Common myeloid progenitor, CD34-positive (primary cell): ENCODE measurements at regions not wholly inside any gene's neighbourhood (a gene's known extent, or its start where the extent isn't known, plus 50 kb on each side); places are given as distances from the start of the nearest gene placed in this dataset.

Experiments used
- CTCF ChIA-PET: fragments of 350-600 bp; sonication (Branson Sonifier 250); formaldehyde crosslinking; loops from one replicate; lab custom pipeline; 2021; ENCODE audit warnings: antibody characterized with exemption; lab: Charles Lee
- POLR2A ChIA-PET: fragments of 350-600 bp; sonication (Branson Sonifier 250); formaldehyde crosslinking; loops from one replicate; lab custom pipeline; 2021; ENCODE audit warnings: antibody characterized with exemption; lab: Charles Lee
- DNase-seq, 3 donors: peaks; one replicate each; pipeline versions ENCODE4 v3.0.0 to v3.0.0-alpha.2; 2013
- H3K27ac ChIP-seq, 2 experiments: 1 replicate in 1 of 2; 2 replicates in 1 of 2; pipeline ENCODE4 v1.7.0; 2013; ENCODE audit warnings: inconsistent platforms in 2 of 2, low read length in 2 of 2, mild to moderate bottlenecking in 2 of 2, low read depth in 1 of 2, moderate library complexity in 1 of 2; ENCODE audit not compliant: severe bottlenecking in 2 of 2, insufficient read depth in 1 of 2, poor library complexity in 1 of 2
- H3K27me3 ChIP-seq, 5 experiments: replicated peaks in 2 of 5; 1 replicate in 3 of 5; 2 replicates in 2 of 5; pipeline versions ENCODE4 v1.6.1 to v1.7.0; 2013; ENCODE audit warnings: low read length in 4 of 5, mild to moderate bottlenecking in 2 of 5, moderate library complexity in 2 of 5, inconsistent platforms in 1 of 5; ENCODE audit not compliant: insufficient read depth in 5 of 5, control insufficient read depth in 4 of 5
- H3K36me3 ChIP-seq, 4 experiments: 1 replicate in 2 of 4; 2 replicates in 2 of 4; pipeline versions ENCODE4 v1.6.1 to v1.7.0; 2013; ENCODE audit warnings: low read length in 3 of 4, control low read depth in 1 of 4, mild to moderate bottlenecking in 1 of 4; ENCODE audit not compliant: control insufficient read depth in 4 of 4, insufficient read depth in 4 of 4
- H3K4me1 ChIP-seq, 4 experiments: 1 replicate in 3 of 4; 2 replicates in 1 of 4; pipeline versions ENCODE4 v1.6.1 to v1.7.1; 2013; ENCODE audit warnings: low read length in 3 of 4, mild to moderate bottlenecking in 3 of 4, control low read depth in 1 of 4, inconsistent platforms in 1 of 4, moderate library complexity in 1 of 4; ENCODE audit not compliant: control insufficient read depth in 4 of 4, insufficient read depth in 4 of 4; ENCODE audit errors: control extremely low read depth in 1 of 4
- H3K4me3 ChIP-seq, 7 experiments: 1 replicate in 4 of 7; 2 replicates in 3 of 7; pipeline versions ENCODE4 v1.5.1 to v1.7.0; 2013; ENCODE audit warnings: mild to moderate bottlenecking in 7 of 7, low read length in 6 of 7, moderate library complexity in 6 of 7, inconsistent platforms in 2 of 7, low read depth in 2 of 7, control low read depth in 1 of 7; ENCODE audit not compliant: insufficient read depth in 4 of 7, control insufficient read depth in 1 of 7; ENCODE audit errors: extremely low read depth in 1 of 7
- H3K9me3 ChIP-seq, 5 experiments: 1 replicate in 4 of 5; 2 replicates in 1 of 5; pipeline versions ENCODE4 v1.6.1 to v1.7.1; 2013; ENCODE audit warnings: low read length in 4 of 5, mild to moderate bottlenecking in 2 of 5, inconsistent platforms in 1 of 5, low read depth in 1 of 5, moderate library complexity in 1 of 5; ENCODE audit not compliant: control insufficient read depth in 4 of 5, insufficient read depth in 2 of 5; ENCODE audit errors: control extremely low read depth in 1 of 5
- whole genome bisulfite sequencing: methylation state at CpG from one replicate; pipeline ENCODE4 v1.1.5; 2013; ENCODE audit not compliant: insufficient coverage; 5-methylcytosine and 5-hydroxymethylcytosine counted together

DNA sequence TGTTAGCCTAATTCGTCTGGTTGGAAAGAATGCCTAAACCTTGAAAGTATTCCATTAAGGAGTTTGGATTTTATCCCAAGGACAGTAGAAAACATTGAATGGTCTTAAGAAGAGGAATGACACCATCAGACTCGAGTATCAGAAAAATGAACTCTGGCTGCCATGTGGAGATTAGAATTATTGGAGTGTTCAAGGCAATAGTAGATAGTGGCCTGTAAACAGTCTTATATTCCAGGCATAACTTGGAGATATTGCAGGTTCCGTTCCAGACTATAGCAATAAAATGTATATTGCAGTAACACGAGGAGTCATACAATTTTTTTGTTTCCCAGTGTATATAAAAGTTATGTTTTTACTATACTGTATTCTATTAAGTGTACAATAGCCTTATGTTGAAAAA is 130.9 kb downstream of the GDAP2 start:
- Histone ChIP-seq H3K4me3 (no peak overlapping the region), H3K4me1 (no peaks in the 10 kb centered on the region), H3K27me3 (no peaks in the 10 kb centered on the region), H3K27ac (no peak overlapping the region), H3K9me3 (peaks cover 0 to 1% (median 0%) of the 10 kb centered on the region in 5 experiments), H3K36me3 (no peaks in the 10 kb centered on the region)
- ChIA-PET POLR2A (no interaction called here), CTCF (no interaction called here)
- WGBS: 92% methylated on average over 2 of the region's 4 CpGs
- no peak for DNase-seq

DNA sequence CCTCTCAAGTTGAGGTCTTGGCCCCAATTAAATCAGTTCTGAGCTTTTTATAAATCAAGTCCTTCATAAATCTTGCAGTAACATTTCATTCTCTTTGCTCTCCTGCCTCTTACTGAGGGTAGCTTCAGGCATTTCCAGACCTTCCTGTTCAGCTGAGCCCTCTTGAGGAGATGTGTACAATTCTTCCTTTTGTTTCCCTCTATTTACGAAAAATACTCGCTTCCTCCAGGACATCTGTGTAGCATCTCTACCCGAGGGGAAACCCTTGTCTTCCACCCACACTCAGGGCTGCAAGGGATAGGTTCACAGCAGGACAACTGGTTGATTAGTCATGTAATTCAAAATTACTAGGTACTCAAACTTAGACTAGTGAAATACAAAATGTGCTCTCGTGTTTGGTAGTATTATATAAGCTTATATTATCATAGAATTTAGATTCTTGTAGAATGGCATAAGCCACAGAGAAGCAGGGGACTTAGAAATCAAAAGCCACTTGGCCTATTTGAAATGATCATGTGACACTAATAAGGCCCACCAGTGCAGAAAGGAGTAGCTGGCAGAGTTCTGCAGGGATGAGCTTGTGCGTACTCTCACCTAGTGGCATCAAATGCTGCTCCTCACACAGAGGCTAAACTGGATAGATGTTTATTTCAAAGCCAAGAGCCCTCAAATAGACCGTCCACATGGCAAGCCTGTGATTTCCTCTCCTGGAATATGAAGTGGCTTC is 126.7 kb downstream of the GDAP2 start:
- POLR2A ChIA-PET: no interaction called here
- Histone ChIP-seq H3K27me3 (no peaks in the 10 kb centered on the region), H3K4me3 (no peak overlapping the region), H3K4me1 (no peaks in the 10 kb centered on the region), H3K9me3 (peaks cover 0 to 3% (median 0%) of the 10 kb centered on the region in 5 experiments), H3K36me3 (no peaks in the 10 kb centered on the region), H3K27ac (no peak overlapping the region)
- no peak for DNase-seq
- CTCF ChIA-PET: no interaction called here
- 87% methylated on average over 5 of the region's 6 CpGs for WGBS

DNA sequence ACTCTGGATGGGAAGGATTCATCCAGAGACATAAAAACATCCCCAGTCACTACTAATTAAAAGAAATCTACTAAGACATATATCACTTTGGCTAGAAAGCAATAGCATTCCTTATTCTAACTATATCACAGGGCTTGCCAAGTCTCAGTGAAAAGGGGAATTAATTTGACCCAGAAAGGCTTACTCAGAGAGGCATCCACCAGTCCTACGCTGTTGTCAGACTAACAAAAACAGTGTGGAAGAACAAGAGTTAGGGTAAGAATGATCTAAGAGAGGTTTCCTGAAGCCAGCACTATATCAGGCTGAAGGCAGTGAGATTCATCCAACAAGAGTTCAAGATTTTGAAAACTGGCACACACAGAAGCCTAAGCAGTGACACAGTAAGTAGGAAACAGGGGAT is 126.1 kb downstream of the GDAP2 start:
- no peak for DNase-seq
- Histone ChIP-seq H3K4me3 (no peak overlapping the region), H3K4me1 (no peaks in the 10 kb centered on the region), H3K27ac (no peak overlapping the region), H3K27me3 (no peaks in the 10 kb centered on the region), H3K36me3 (no peaks in the 10 kb centered on the region), H3K9me3 (peaks cover 0 to 3% (median 0%) of the 10 kb centered on the region in 5 experiments)
- 100% methylated on average over 1 of the region's 1 CpG for WGBS
- CTCF ChIA-PET: no interaction called here
- POLR2A ChIA-PET: no interaction called here

DNA sequence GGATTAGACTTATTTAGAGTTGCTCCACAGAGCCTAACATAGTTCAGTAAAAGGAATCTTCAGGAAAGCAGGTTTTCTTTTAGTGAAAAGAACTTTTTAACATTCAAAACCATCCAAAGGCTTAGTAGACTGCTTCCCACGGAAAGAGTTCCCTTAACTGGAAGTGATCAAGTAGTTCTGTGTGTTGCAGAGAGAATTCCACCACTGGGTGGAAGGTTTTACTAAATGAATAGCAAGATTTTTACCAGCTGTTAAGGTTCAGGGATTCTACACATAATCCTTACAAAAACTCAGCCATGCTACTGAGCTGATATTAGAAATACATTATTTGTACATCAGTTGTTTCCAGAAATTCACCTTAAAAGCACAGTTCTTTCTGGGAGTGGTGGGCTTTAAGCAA is 119.7 kb downstream of the GDAP2 start:
- H3K27ac ChIP-seq: no peak overlapping the region
- no peak overlapping the region for H3K4me3 ChIP-seq
- ChIA-PET CTCF (no interaction called here), POLR2A (no interaction called here)
- H3K4me1 ChIP-seq: no peaks in the 10 kb centered on the region
- no peak for DNase-seq
- no peaks in the 10 kb centered on the region for H3K36me3 ChIP-seq
- no CpG with 5 or more reads among the region's 1 CpG for WGBS
- peaks cover 0 to 1% (median 0%) of the 10 kb centered on the region in 5 experiments for H3K9me3 ChIP-seq
- H3K27me3 ChIP-seq: no peaks in the 10 kb centered on the region

DNA sequence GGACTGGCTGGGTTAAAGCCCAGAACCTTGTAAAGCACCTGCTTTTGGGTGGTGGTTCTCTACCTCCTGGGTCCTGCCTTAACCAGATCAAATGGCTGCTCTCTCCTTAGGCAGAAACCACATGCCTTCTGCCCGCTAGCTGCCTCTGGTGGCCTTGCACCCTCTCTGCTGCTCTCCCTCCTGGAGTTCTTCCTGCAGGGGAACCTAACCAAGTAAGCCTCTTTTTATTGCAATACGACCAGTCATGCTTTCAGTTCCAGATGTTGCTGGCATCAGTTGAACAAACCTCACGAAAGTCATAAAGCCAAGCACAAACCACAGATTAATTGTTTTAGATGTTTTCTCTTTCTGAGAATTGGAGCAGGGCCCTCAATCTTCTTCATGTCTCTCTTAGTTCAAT is 118.9 kb downstream of the GDAP2 start:
- H3K9me3 ChIP-seq: peaks cover 0 to 1% (median 0%) of the 10 kb centered on the region in 5 experiments
- ChIA-PET POLR2A (no interaction called here), CTCF (no interaction called here)
- no peaks in the 10 kb centered on the region for H3K36me3 ChIP-seq
- 93% methylated on average over 3 of the region's 3 CpGs for WGBS
- no peak overlapping the region for H3K4me3 ChIP-seq
- H3K27me3 ChIP-seq: no peaks in the 10 kb centered on the region
- no peak for DNase-seq
- H3K4me1 ChIP-seq: no peaks in the 10 kb centered on the region
- no peak overlapping the region for H3K27ac ChIP-seq

DNA sequence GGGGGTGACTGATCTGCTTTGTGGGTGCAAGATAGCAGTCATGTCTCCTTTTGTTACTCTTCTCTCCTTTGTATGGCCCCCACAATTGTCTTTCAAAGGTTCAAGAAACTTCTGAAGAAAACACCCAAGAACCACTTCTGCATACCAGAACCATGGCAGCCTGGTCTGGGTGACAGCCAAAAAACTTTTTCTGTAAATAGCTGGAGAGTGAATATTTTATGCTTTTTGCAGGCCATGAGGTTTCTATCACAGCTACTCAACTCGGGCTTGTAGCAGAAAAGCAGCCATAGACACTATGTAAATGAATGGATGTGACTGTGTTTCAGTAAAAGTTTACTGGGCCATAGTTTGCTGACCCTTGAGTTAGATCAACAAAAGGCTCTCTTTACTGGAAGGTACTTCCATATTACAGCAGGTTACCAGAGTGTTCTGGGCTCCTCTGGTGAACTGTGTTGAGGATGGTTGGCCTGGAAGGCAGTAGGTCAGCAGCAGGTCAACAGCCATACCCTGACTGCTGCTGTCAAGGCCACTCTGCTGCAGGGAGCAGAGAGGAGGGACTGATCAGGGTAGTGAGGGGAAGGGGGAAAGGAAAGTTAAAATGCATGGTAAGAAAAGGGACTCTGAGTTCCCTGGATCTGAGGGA is 116.4 kb downstream of the GDAP2 start:
- Histone ChIP-seq H3K9me3 (peaks cover 0 to 3% (median 0%) of the 10 kb centered on the region in 5 experiments), H3K4me3 (no peak overlapping the region), H3K4me1 (no peaks in the 10 kb centered on the region), H3K27ac (no peak overlapping the region), H3K36me3 (no peaks in the 10 kb centered on the region), H3K27me3 (no peaks in the 10 kb centered on the region)
- no peak for DNase-seq
- POLR2A ChIA-PET: no interaction called here
- CTCF ChIA-PET: no interaction called here
- 82% methylated on average over 1 of the region's 1 CpG for WGBS
